CD14-positive monocyte (primary cell): ENCODE measurements at regions not wholly inside any gene's neighbourhood (a gene's known extent, or its start where the extent isn't known, plus 50 kb on each side); places are given as distances from the start of the nearest gene placed in this dataset.
"Not testable (repeated sequence)": the region's sequence is repeated elsewhere in the genome, so short reads cannot be mapped to it uniquely, and the experiment has no call there.

Source experiments
- DNase-seq, 3 donors: peaks; one replicate each; pipeline ENCODE4 v3.0.0-alpha.2; 2011 to 2022
- H2AFZ ChIP-seq: 2 replicates; pipeline ENCODE4 v1.6.0; 2012; ENCODE audit warnings: mild to moderate bottlenecking, low read depth, low read length, inconsistent platforms; ENCODE audit not compliant: insufficient read depth, poor library complexity, severe bottlenecking
- H3K27ac ChIP-seq, 2 donors: 1 replicate in 1 of 2; 2 replicates in 1 of 2; pipeline ENCODE4 v1.5.1; 2012 to 2013; ENCODE audit warnings: low read length in 2 of 2, control low read depth in 1 of 2, inconsistent platforms in 1 of 2, low read depth in 1 of 2, mild to moderate bottlenecking in 1 of 2
- H3K27me3 ChIP-seq, 2 donors: one replicate each; pipeline versions ENCODE4 v1.6.0 to v1.6.1; 2011 to 2013; ENCODE audit warnings: low read length in 2 of 2; ENCODE audit not compliant: control insufficient read depth in 2 of 2, insufficient read depth in 2 of 2
- H3K36me3 ChIP-seq, 2 donors: replicated peaks in 1 of 2; 1 replicate in 1 of 2; 2 replicates in 1 of 2; pipeline versions ENCODE4 v1.5.1 to v1.6.1; 2012 to 2013; ENCODE audit warnings: low read length in 2 of 2, control low read depth in 1 of 2, inconsistent platforms in 1 of 2, mild to moderate bottlenecking in 1 of 2; ENCODE audit not compliant: insufficient read depth in 2 of 2, control insufficient read depth in 1 of 2
- H3K4me1 ChIP-seq, 2 donors: 1 replicate in 1 of 2; 2 replicates in 1 of 2; pipeline versions ENCODE4 v1.5.1 to v1.6.1; 2012 to 2013; ENCODE audit warnings: low read length in 2 of 2, control low read depth in 1 of 2, inconsistent platforms in 1 of 2, mild to moderate bottlenecking in 1 of 2, moderate library complexity in 1 of 2; ENCODE audit not compliant: insufficient read depth in 2 of 2, control insufficient read depth in 1 of 2
- H3K4me2 ChIP-seq: replicated peaks from 2 replicates; pipeline ENCODE3; 2012; ENCODE audit warnings: low read length, moderate library complexity, mild to moderate bottlenecking; ENCODE audit not compliant: poor library complexity, severe bottlenecking; ENCODE audit errors: extremely low read depth
- H3K4me3 ChIP-seq, 3 experiments: fragments of 200-600 bp in 1 of 3; sonication (generic) in 1 of 3; replicated peaks in 1 of 3; 1 replicate in 2 of 3; 2 replicates in 1 of 3; pipeline ENCODE4 v1.5.1; 2011 to 2013; ENCODE audit warnings: low read length in 3 of 3, mild to moderate bottlenecking in 3 of 3, control low read depth in 2 of 3, low read depth in 2 of 3, inconsistent platforms in 1 of 3, moderate library complexity in 1 of 3
- H3K79me2 ChIP-seq: 2 replicates; pipeline ENCODE4 v1.6.0; 2012; ENCODE audit warnings: mild to moderate bottlenecking, control low read depth, inconsistent platforms, low read length, moderate library complexity; ENCODE audit not compliant: insufficient read depth
- H3K9ac ChIP-seq: 2 replicates; pipeline ENCODE4 v1.6.0; 2017; ENCODE audit warnings: low read length, mild to moderate bottlenecking; ENCODE audit not compliant: insufficient read depth, poor library complexity, severe bottlenecking
- H3K9me3 ChIP-seq, 2 donors: replicated peaks in 1 of 2; 1 replicate in 1 of 2; 2 replicates in 1 of 2; pipeline versions ENCODE4 v1.5.1 to v1.6.1; 2012 to 2013; ENCODE audit warnings: low read length in 2 of 2, control low read depth in 1 of 2; ENCODE audit not compliant: control insufficient read depth in 1 of 2, insufficient read depth in 1 of 2
- H4K20me1 ChIP-seq: 2 replicates; pipeline ENCODE4 v1.6.0; 2012; ENCODE audit warnings: mild to moderate bottlenecking, low read length, control low read depth, moderate library complexity; ENCODE audit not compliant: insufficient read depth
- H3K27ac Mint-ChIP-seq, 7 donors: one replicate each; pipeline ENCODE4 v1.8.0; 2020; ENCODE audit warnings: mild to moderate bottlenecking in 7 of 7, mixed read lengths in 7 of 7, moderate library complexity in 6 of 7, inconsistent platforms in 2 of 7
- H3K27me3 Mint-ChIP-seq, 3 donors: one replicate each; pipeline ENCODE4 v1.8.0; 2021 to 2022; ENCODE audit warnings: low read depth in 3 of 3, mild to moderate bottlenecking in 3 of 3, mixed read lengths in 3 of 3, moderate library complexity in 3 of 3, inconsistent platforms in 1 of 3
- H3K36me3 Mint-ChIP-seq, 2 donors: one replicate each; pipeline ENCODE4 v1.8.0; 2020; ENCODE audit warnings: mixed read lengths in 2 of 2, inconsistent platforms in 1 of 2, mild to moderate bottlenecking in 1 of 2
- H3K4me1 Mint-ChIP-seq: one replicate; pipeline ENCODE4 v1.8.0; 2020; ENCODE audit warnings: mild to moderate bottlenecking, mixed read lengths
- H3K4me3 Mint-ChIP-seq, 2 donors: one replicate each; pipeline ENCODE4 v1.8.0; 2020; ENCODE audit warnings: mild to moderate bottlenecking in 2 of 2, mixed read lengths in 2 of 2, moderate library complexity in 1 of 2
- H3K9me3 Mint-ChIP-seq, 7 donors: one replicate each; pipeline ENCODE4 v1.8.0; 2020 to 2022; ENCODE audit warnings: mixed read lengths in 7 of 7, mild to moderate bottlenecking in 6 of 7, moderate library complexity in 6 of 7, inconsistent platforms in 2 of 7
- CTCF ChIP-seq: fragments of 200-600 bp; IDR thresholded peaks from one replicate; pipeline ENCODE4 v1.8.0; 2022; ENCODE audit warnings: antibody characterized with exemption, mild to moderate bottlenecking
- WGBS: methylation state at CpG from one replicate; pipeline ENCODE4 v1.1.5; 2013; ENCODE audit warnings: missing lambda C conversion rate; ENCODE audit not compliant: insufficient coverage; 5-methylcytosine and 5-hydroxymethylcytosine counted together
- intact Hi-C, 2 donors: fragments of 100-400 bp; cut with micrococcal nuclease; formaldehyde crosslinking; loops; one replicate each; pipeline versions ENCODE4 v1.15.0 to v1.15.1; 2023

- H3K36me3 ChIP-seq: no peaks in the 10 kb centered on the region
Observed at GRCh38 chr19:28061111-28061510, 1151.8 kb downstream of the UQCRFS1 start.

GRCh38 chr19:28057026-28057425, 1155.9 kb downstream of the UQCRFS1 start:
- H3K79me2 ChIP-seq, H3K4me3 Mint-ChIP-seq, H3K4me3 ChIP-seq, H2AFZ ChIP-seq, H3K27me3 ChIP-seq, H3K27me3 Mint-ChIP-seq, intact Hi-C loops, H3K4me2 ChIP-seq, H3K9ac ChIP-seq, H3K27ac Mint-ChIP-seq, DNase-seq, H3K36me3 Mint-ChIP-seq, H3K36me3 ChIP-seq, H3K4me1 ChIP-seq, H3K4me1 Mint-ChIP-seq, H3K27ac ChIP-seq, H4K20me1 ChIP-seq: not testable (repeated sequence)
- H3K9me3 Mint-ChIP-seq: peaks cover 18 to 47% (median 35%) of the 10 kb centered on the region in 7 donors
- H3K9me3 ChIP-seq: peaks cover 47 to 53% of the 10 kb centered on the region in 2 donors

More at GRCh38 chr19:28061111-28061510, 1151.8 kb downstream of the UQCRFS1 start:
- Histone ChIP-seq H2AFZ (no peak overlapping the region), H3K4me1 (no peaks in the 10 kb centered on the region), H3K27ac (no peak overlapping the region), H3K9ac (no peak overlapping the region), H4K20me1 (no peaks in the 10 kb centered on the region), H3K9me3 (peaks cover 63 to 65% of the 10 kb centered on the region in 2 donors), H3K79me2 (no peaks in the 10 kb centered on the region), H3K27me3 (no peaks in the 10 kb centered on the region), H3K4me2 (no peak overlapping the region), H3K4me3 (no peak overlapping the region)
- Mint-ChIP-seq H3K27ac (no peak overlapping the region), H3K4me3 (no peak overlapping the region), H3K27me3 (peaks cover 0 to 3% (median 1%) of the 10 kb centered on the region in 3 donors), H3K36me3 (no peaks in the 10 kb centered on the region), H3K9me3 (peaks cover 13 to 49% (median 31%) of the 10 kb centered on the region in 7 donors), H3K4me1 (no peaks in the 10 kb centered on the region)
- no peak for DNase-seq
- TF ChIP-seq CTCF: no peak
- WGBS: no CpG with 5 or more reads among the region's 1 CpG
- intact Hi-C loops: no loop called here
